Cerebellar cortex (tissue), 1 donor: ENCODE measurements at regions not wholly inside any gene's neighbourhood (a gene's known extent, or its start where the extent isn't known, plus 50 kb on each side); places are given as distances from the start of the nearest gene placed in this dataset.

ENCODE experiments used
- DNase-seq: peaks from one replicate; pipeline ENCODE4 v3.0.0-alpha.2; 2015; ENCODE audit warnings: low spot score

- no peak for DNase-seq
Measured at GRCh38 chr3:46090161-46090591, 62.9 kb upstream of the XCR1 start.

- peak; percentile 43 for DNase-seq
Measured at GRCh38 chr3:46089237-46090011, 62.1 kb upstream of the XCR1 start.

GRCh38 chr3:46087871-46088270, 60.6 kb upstream of the XCR1 start:
- peak; percentile 61 for DNase-seq

- no peak for DNase-seq
Measured at GRCh38 chr3:46086986-46087385, 59.7 kb upstream of the XCR1 start.

- no peak for DNase-seq
Measured at GRCh38 chr3:46086083-46086437, 58.8 kb upstream of the XCR1 start.

- DNase-seq = no peak
Measured at GRCh38 chr3:46085421-46086082, 58.3 kb upstream of the XCR1 start.

GRCh38 chr3:46083956-46084355, 56.7 kb upstream of the XCR1 start:
- no peak for DNase-seq

GRCh38 chr3:46082849-46083248, 55.6 kb upstream of the XCR1 start:
- DNase-seq = no peak

- no peak for DNase-seq
Measured at GRCh38 chr3:46082021-46082420, 54.7 kb upstream of the XCR1 start.

GRCh38 chr3:46080969-46081345, 53.7 kb upstream of the XCR1 start:
- DNase-seq = peak; percentile 37

- peak; percentile 58 for DNase-seq
Measured at GRCh38 chr3:46080124-46080968, 53.1 kb upstream of the XCR1 start.

- DNase-seq = peak; percentile 95
Measured at GRCh38 chr3:46078712-46079400, 51.6 kb upstream of the XCR1 start.
